Activated CD4-positive, alpha-beta memory T cell treated with anti-CD3 and anti-CD28 coated beads for 36 hours (primary cell): ENCODE measurements at regions not wholly inside any gene's neighbourhood (a gene's known extent, or its start where the extent isn't known, plus 50 kb on each side); places are given as distances from the start of the nearest gene placed in this dataset.
"Not testable (repeated sequence)": the region's sequence is repeated elsewhere in the genome, so short reads cannot be mapped to it uniquely, and the experiment has no call there.

Experiments
- CTCF ChIA-PET: fragments of 350-600 bp; sonication (Branson Sonifier 250); formaldehyde crosslinking; loops from one replicate; lab custom pipeline; 2021; ENCODE audit warnings: antibody characterized with exemption, inconsistent platforms; lab: Charles Lee
- POLR2A ChIA-PET: fragments of 350-600 bp; sonication (Branson Sonifier 250); formaldehyde crosslinking; loops from one replicate; lab custom pipeline; 2021; ENCODE audit warnings: antibody characterized with exemption; lab: Charles Lee
- DNase-seq: peaks from one replicate; pipeline ENCODE4 v3.0.0-alpha.2; 2020
- H3K27ac Mint-ChIP-seq: one replicate; pipeline ENCODE4 v1.8.0; 2021; ENCODE audit warnings: mixed read lengths
- H3K27me3 Mint-ChIP-seq: one replicate; pipeline ENCODE4 v1.8.0; 2021; ENCODE audit warnings: mixed read lengths
- H3K36me3 Mint-ChIP-seq: one replicate; pipeline ENCODE4 v1.8.0; 2021; ENCODE audit warnings: mixed read lengths
- H3K4me1 Mint-ChIP-seq: one replicate; pipeline ENCODE4 v1.8.0; 2021; ENCODE audit warnings: low read depth, mixed read lengths
- H3K4me3 Mint-ChIP-seq: one replicate; pipeline ENCODE4 v1.8.0; 2021; ENCODE audit warnings: mild to moderate bottlenecking, mixed read lengths
- H3K9me3 Mint-ChIP-seq: one replicate; pipeline ENCODE4 v1.8.0; 2021; ENCODE audit warnings: mixed read lengths
- intact Hi-C: fragments of 100-400 bp; cut with micrococcal nuclease; formaldehyde crosslinking; loops from one replicate; pipeline ENCODE4 v1.15.1; 2023

DNA sequence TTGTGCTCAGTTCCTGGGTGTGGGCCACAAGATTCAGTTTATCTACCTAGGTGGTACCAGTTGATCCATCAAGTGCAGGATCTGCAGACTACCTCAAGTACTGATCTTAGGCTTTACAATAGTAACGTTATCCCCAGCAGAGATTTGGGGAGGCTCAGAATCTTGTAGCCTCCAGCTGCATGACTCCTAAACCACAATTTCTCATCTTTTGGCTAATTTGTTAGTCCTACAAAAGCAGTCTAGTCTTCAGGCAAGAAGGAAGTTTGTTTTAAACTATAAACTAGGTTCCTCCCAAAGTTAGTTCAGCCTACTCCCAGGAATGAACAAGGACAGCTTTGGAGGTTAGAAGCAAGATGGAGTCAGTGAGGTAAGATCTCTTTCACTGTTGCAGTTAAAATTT lies 213.5 kb upstream of the PIEZO2 start:
- Mint-ChIP-seq H3K9me3 (no peaks in the 10 kb centered on the region), H3K36me3 (no peaks in the 10 kb centered on the region)
- CTCF ChIA-PET, result no interaction called here

DNA sequence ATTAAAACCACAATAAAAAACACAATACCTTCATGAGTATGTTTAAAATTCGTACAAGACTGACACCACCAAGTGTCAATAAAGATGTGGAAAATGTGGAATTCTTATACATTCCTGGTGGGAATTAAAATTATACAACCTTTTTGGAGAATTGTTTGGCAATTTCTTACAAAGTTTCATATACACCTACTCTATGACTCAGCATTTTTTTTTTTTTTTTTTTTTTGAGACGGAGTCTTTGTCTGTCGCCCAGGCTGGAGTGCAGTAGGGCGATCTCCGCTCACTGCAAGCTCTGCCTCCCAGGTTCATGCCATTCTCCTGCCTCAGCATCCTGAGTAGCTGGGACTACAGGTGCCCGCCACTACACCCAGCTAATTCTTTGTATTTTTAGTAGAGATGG lies 212.5 kb upstream of the PIEZO2 start:
- H3K36me3 Mint-ChIP-seq, POLR2A ChIA-PET, H3K4me1 Mint-ChIP-seq, DNase-seq, intact Hi-C loops, H3K4me3 Mint-ChIP-seq, H3K9me3 Mint-ChIP-seq, H3K27ac Mint-ChIP-seq, H3K27me3 Mint-ChIP-seq, CTCF ChIA-PET: not testable (repeated sequence)

More for the DNA sequence above, 213.5 kb upstream of the PIEZO2 start:
- H3K4me3 Mint-ChIP-seq, result no peak overlapping the region
- DNase-seq, result no peak
- H3K27ac Mint-ChIP-seq, result no peak overlapping the region
- no peaks in the 10 kb centered on the region for H3K27me3 Mint-ChIP-seq
- H3K4me1 Mint-ChIP-seq, result no peaks in the 10 kb centered on the region
- intact Hi-C loops, result no loop called here
- POLR2A ChIA-PET, result no interaction called here

DNA sequence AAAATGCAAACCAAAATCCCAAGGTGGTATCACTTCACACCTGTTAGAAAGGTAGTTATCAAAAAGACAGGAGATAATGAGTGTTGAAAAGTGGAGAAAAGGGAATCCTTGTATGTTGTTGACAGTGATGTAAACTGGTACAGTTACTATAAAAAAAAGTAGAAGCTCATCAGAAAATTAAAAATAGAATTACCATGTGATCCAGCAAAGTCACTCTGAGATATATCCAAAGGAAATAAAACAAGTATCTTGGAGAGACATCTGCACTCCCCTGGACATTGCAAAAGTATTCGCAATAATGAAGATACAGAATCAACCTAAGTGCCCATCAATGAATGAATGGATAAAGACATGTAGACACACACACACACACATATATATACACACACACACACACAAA lies 208.3 kb upstream of the PIEZO2 start:
- Mint-ChIP-seq H3K4me1 (no peaks in the 10 kb centered on the region), H3K4me3 (no peak overlapping the region)
- intact Hi-C loops, result no loop called here

DNA sequence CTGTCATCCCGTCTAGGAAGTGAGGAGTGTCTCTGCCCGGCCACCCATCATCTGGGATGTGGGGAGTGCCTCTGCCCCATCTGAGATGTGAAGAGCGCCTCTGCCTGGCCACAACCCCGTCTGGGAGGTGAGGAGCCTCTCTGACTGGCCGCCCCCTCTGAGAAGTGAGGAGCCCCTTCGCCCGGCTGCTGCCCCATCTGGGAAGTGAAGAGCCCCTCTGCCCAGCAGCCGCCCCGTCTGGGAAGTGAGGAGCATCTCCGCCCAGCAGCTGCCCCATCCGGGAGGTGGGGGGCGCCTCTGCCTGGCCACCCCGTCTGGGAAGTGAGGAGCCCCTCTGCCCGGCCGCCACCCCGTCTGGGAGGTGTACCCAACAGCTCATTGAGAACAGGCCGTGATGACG lies 195.2 kb upstream of the PIEZO2 start:
- DNase-seq, result not testable (repeated sequence)

More for the DNA sequence above, 208.3 kb upstream of the PIEZO2 start:
- Mint-ChIP-seq H3K9me3 (no peaks in the 10 kb centered on the region), H3K27ac (no peak overlapping the region), H3K27me3 (no peaks in the 10 kb centered on the region), H3K36me3 (no peaks in the 10 kb centered on the region)
- DNase-seq, result no peak
- ChIA-PET CTCF (no interaction called here), POLR2A (no interaction called here)

DNA sequence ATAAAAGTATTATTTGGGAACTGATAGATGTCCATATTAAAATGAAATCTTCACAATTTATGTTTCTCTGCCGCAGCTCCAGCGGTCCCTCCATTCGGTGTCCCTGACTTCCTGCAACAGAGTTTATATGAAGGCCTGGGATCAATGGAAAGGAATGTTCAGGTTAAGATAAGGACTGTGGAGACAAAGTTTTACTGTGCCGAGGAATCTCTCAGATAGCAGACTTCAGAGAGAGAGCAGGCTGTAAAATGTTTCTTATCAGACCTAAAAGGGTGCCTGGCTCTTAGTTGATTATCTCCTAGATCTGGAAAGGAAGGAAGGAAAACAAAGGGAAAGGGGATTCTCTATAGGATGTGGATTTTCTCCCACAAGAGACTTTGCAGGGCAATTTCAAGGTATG lies 193.7 kb upstream of the PIEZO2 start:
- ChIA-PET CTCF (no interaction called here), POLR2A (no interaction called here)
- Mint-ChIP-seq H3K9me3 (peaks cover 14% of the 10 kb centered on the region), H3K27me3 (no peaks in the 10 kb centered on the region), H3K27ac (no peak overlapping the region), H3K4me1 (no peaks in the 10 kb centered on the region), H3K36me3 (no peaks in the 10 kb centered on the region), H3K4me3 (no peak overlapping the region)
- intact Hi-C loops, result no loop called here
- no peak for DNase-seq

More for the DNA sequence above, 195.2 kb upstream of the PIEZO2 start:
- H3K27me3 Mint-ChIP-seq, CTCF ChIA-PET, H3K4me1 Mint-ChIP-seq, H3K4me3 Mint-ChIP-seq, intact Hi-C loops, H3K27ac Mint-ChIP-seq, POLR2A ChIA-PET, H3K36me3 Mint-ChIP-seq: not testable (repeated sequence)
- peaks cover 14% of the 10 kb centered on the region for H3K9me3 Mint-ChIP-seq

DNA sequence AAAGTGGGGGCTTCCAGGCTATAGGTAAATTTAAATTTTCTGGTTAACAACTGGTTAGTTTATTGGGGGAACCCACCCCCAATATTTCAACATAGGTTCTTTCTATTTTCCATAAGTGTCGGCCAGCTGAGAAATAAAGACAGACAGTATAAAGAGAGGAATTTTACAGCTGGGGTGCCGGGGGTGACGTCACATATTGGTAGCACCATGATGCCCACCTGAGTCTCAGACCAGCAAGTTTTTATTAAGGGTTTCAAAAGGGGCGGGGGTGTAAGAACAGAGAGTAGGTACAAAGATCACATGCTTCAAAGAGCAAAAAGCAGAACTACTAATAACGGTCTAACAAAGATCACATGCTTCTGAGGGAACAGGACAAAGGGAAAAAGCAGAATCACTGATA lies 192.7 kb upstream of the PIEZO2 start:
- intact Hi-C loops, H3K4me1 Mint-ChIP-seq, H3K4me3 Mint-ChIP-seq, H3K27ac Mint-ChIP-seq, DNase-seq, H3K27me3 Mint-ChIP-seq, H3K36me3 Mint-ChIP-seq, POLR2A ChIA-PET, CTCF ChIA-PET: not testable (repeated sequence)
- peaks cover 14% of the 10 kb centered on the region for H3K9me3 Mint-ChIP-seq

DNA sequence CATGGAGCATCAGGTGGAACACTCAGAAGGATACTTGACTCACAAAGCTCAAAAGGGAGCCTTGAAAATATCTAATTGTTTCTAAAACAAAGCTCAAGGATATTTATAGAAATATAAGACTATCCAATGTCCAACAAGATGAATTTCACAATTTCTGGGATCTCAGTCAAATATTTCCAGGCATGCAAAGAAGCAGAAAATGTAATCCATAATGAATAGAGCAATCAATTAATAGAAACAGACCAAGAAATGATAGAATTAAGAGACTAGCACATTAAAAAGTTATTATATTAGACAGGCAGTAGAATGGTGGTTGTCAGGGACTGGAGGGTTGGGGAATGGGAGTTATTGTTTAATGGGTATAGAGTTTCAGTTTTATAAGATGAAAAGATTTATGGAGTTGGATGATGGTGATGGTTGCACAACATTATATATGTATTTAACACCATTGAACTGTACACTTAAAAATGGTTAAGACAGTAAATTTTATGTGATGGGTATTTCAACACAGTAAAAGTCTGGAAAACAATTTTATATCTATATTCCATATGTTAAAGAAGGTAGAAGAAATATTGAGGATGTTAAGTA lies 189.9 kb upstream of the PIEZO2 start:
- H3K4me1 Mint-ChIP-seq, result no peaks in the 10 kb centered on the region
- H3K27me3 Mint-ChIP-seq, result peaks cover 6% of the 10 kb centered on the region
- H3K36me3 Mint-ChIP-seq, result no peaks in the 10 kb centered on the region
- CTCF ChIA-PET, result no interaction called here
- DNase-seq, result no peak
- POLR2A ChIA-PET, result no interaction called here
- intact Hi-C loops, result no loop called here
- H3K27ac Mint-ChIP-seq, result no peak overlapping the region
- H3K9me3 Mint-ChIP-seq, result peaks cover 12% of the 10 kb centered on the region
- H3K4me3 Mint-ChIP-seq, result no peak overlapping the region

DNA sequence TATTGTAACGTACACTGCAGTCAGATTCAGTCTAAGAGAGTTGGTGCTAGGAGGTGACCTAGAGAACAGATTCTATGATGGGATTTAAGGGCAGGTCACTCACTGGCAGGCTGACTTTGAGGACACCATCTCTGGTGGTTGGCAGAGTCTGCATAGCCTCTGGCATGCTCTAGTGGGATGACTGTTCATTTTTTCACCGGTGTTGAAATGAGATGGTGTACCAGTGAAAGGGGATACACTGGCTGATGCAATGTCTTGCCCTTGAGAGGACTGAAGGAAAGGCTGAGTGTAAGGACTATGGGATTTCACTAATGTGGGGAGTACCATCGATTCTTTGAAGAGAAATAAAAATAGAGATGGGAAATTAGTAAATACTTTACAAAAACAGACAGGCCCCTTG lies 186.9 kb upstream of the PIEZO2 start:
- H3K4me1 Mint-ChIP-seq, result no peaks in the 10 kb centered on the region
- intact Hi-C loops, result no loop called here
- DNase-seq, result no peak
- no peaks in the 10 kb centered on the region for H3K36me3 Mint-ChIP-seq
- POLR2A ChIA-PET, result no interaction called here
- no peaks in the 10 kb centered on the region for H3K9me3 Mint-ChIP-seq
- H3K27ac Mint-ChIP-seq, result no peak overlapping the region
- CTCF ChIA-PET, result no interaction called here
- peaks cover 6% of the 10 kb centered on the region for H3K27me3 Mint-ChIP-seq
- no peak overlapping the region for H3K4me3 Mint-ChIP-seq

DNA sequence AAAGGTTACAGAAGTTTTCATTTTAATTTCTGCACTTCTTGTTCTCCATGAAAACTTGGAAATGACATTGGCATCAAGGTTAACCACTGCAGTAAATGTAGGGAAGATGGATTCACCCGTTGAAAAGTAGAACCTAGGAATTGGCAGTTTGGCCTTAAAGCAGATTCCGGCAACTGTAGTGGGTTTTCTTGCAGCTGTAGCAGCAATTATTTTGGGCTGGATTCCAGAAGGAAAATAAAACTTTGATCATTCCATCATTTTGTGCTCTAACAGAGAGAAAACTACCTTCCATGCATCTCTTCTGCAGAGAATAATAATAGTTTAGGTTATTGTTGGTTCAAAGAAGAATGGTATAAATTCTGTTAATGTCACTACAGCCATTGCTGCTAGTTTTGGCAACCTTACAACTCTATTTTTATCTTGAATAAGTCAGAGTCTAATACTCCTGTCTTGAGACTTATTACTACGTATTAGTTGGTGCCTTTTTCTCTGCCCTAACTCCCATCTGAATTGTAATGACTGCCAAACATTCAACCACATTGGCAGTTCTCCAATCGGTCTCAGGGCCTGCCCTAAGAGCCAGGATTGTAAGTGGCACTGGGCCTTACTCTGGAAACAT lies 178.1 kb upstream of the PIEZO2 start:
- no peak for DNase-seq
- Mint-ChIP-seq H3K4me3 (no peak overlapping the region), H3K9me3 (no peaks in the 10 kb centered on the region), H3K27ac (no peak overlapping the region), H3K4me1 (no peaks in the 10 kb centered on the region), H3K27me3 (peaks cover 1% of the 10 kb centered on the region), H3K36me3 (no peaks in the 10 kb centered on the region)
- CTCF ChIA-PET, result no interaction called here
- POLR2A ChIA-PET, result no interaction called here
- intact Hi-C loops, result loop anchor here (10.0 kb wide), 1 partner anchor 247 kb away; no protein-coding TSS in a partner anchor

DNA sequence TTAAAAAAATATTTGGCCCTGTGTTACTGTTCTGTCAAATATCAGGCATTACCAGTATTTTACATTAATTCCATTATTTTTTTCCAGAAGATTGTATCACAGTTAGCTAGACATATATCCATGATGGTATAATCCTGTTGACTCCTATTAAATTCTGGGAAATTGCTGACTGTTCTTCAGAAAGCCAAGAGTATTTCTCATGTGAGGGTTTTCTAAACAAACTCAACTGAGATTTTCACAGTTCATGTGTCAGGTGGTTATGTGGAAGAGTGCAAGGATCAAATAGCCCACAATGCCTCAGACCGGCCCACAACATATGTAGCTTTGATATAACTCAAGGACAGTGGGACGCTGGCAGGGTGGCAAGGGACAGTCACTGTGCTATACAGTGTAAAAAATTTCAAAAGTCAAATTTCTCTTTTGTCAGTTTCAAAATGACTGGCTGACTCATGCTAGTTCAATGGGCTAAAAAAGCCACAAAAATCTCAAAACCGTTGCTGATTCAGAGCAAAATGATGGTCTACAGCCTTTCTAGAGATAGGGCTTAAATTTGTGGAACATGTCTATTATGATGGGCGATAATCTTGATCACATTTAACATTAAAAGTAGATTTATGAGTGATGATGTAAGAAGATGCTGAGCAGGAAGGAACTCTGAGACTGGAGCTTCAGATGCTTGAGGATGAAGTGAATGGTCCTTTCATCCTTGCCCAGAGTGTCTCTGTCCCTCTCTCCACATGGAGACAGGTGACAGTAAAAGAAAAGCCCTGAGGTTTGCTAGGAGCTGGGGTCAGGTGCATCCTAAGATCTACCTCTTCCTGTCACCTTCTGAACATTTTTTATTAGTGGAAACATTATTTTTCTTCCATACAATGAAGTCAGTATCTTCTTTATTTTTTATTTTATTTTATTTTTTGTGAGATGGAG lies 175.8 kb upstream of the PIEZO2 start:
- Mint-ChIP-seq H3K4me3 (no peak overlapping the region), H3K36me3 (no peaks in the 10 kb centered on the region), H3K27ac (no peak overlapping the region), H3K4me1 (no peaks in the 10 kb centered on the region), H3K27me3 (peaks cover 1% of the 10 kb centered on the region), H3K9me3 (no peaks in the 10 kb centered on the region)
- POLR2A ChIA-PET, result no interaction called here
- CTCF ChIA-PET, result no interaction called here
- peak; percentile 22 for DNase-seq
- intact Hi-C loops, result loop anchor here (10.0 kb wide), 1 partner anchor 250 kb away; no protein-coding TSS in a partner anchor

DNA sequence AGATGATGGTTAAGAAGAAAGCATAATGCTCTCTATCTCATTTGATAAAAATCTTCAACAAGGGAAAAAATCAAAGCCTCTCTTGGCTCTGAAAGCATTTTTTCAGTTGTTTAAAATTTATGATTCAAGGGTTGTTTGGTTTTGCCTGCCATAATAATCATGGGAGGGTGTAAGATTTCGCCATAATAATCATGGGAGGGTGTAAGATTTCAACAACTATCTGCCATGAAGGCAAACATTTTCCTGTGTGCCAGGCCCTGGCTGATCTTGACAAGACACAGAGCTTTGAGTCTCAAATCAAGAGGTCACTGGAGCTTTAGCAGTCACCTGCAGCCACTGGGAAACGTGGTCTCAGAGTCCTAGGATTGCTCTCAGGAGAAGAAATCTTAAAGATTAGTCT lies 175.1 kb upstream of the PIEZO2 start:
- CTCF ChIA-PET, result no interaction called here
- H3K9me3 Mint-ChIP-seq, result no peaks in the 10 kb centered on the region
- H3K27ac Mint-ChIP-seq, result no peak overlapping the region
- H3K4me3 Mint-ChIP-seq, result no peak overlapping the region
- intact Hi-C loops, result loop anchor here (10.0 kb wide), 1 partner anchor 250 kb away; no protein-coding TSS in a partner anchor
- DNase-seq, result no peak
- POLR2A ChIA-PET, result no interaction called here
- no peaks in the 10 kb centered on the region for H3K4me1 Mint-ChIP-seq
- H3K27me3 Mint-ChIP-seq, result peaks cover 1% of the 10 kb centered on the region
- H3K36me3 Mint-ChIP-seq, result no peaks in the 10 kb centered on the region

DNA sequence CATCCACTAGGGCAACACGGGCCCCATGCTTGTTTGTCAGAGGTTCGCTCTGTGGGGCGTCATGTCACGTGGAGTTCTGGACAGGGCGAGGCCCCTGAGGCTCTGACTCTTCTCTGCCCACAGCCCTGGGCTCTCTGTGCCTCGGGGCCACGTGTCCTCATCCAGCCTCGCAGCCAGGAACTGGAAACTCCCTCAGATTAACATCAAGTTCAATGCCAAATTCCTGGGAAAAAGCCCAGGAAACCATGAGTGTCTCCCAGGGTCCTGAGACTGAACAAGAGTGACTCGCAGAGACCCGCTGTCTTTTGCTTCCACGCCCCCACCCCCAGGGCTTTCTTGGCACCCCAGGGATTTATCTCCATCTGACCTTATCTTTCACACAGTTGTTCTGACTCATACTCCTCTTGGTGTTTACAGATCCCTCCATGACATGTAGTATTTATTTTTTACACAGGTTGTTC lies 174.0 kb upstream of the PIEZO2 start:
- no peak overlapping the region for H3K4me3 Mint-ChIP-seq

More for the DNA sequence above, 174.0 kb upstream of the PIEZO2 start:
- ChIA-PET POLR2A (no interaction called here), CTCF (no interaction called here)
- no peaks in the 10 kb centered on the region for H3K4me1 Mint-ChIP-seq
- peaks cover 1% of the 10 kb centered on the region for H3K27me3 Mint-ChIP-seq
- no peaks in the 10 kb centered on the region for H3K9me3 Mint-ChIP-seq
- H3K27ac Mint-ChIP-seq, result no peak overlapping the region
- H3K36me3 Mint-ChIP-seq, result no peaks in the 10 kb centered on the region
- no peak for DNase-seq
- intact Hi-C loops, result loop anchor here (10.0 kb wide), 1 partner anchor 251 kb away; no protein-coding TSS in a partner anchor
